ENCODE measurements at regions not wholly inside any gene's neighbourhood (a gene's known extent, or its start where the extent isn't known, plus 50 kb on each side); places are given as distances from the start of the nearest gene placed in this dataset.

DNA sequence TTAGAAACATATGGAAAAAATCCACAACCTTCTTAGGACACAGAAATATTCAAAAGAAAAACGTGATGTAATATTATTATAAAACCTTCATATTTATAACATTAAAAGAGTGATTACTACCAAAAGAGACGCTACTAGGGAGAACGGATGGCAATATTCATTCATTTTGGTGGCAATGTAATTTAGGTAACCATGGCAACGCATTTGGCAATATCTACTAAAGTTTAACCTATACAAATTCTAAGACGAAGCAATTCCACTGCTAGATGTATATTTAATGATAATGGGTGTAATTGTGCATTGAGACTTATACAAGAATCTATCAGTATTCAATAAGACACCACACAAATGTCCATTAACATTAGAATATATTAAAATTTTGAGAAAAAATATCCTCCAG is 709.4 kb downstream of the ARAP2 start:
- no peak for TF ChIP-seq POLR2A (IDR thresholded peaks at IDR 0.05)
- TF ChIP-seq CTCF (IDR thresholded peaks at IDR 0.05) = no peak
- Histone ChIP-seq H3K36me3 (replicated peaks in 1 of 2) (no peaks in the 10 kb centered on the region), H3K9me3 (replicated peaks in 1 of 3) (no peaks in the 10 kb centered on the region), H3K4me3 (no peak overlapping the region), H3K27ac (no peak overlapping the region), H3K4me1 (replicated peaks in 1 of 2) (no peaks in the 10 kb centered on the region), H3K27me3 (no peaks in the 10 kb centered on the region)
- intact Hi-C loops (cut with DNase I) = no loop called here
- WGBS, 4 donors = 60 to 75% (median 74%) methylated on average over 5 of the region's 5 CpGs
- DNase-seq = no peak

DNA sequence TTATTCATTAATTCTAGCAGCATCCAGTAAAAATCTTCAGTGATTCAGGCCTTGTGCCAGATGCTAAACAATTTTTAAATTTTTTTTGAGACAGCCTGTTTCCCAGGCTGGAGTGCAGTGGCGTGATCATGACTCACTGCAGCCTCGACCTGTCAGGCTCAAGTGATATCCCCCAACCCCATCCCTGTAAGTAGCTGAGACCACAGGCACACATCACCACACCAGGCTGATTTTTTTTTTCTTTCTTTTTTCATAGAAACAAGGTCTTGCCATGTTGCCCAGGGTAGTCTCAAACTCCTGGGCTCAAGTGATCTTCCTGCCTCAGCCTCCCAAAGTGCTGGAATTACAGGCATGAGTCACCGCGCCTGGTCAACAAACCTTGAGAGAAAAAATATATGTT is 705.5 kb downstream of the ARAP2 start:
- H3K36me3 ChIP-seq (replicated peaks in 1 of 2) = no peaks in the 10 kb centered on the region
- intact Hi-C loops (cut with DNase I) = no loop called here
- no peaks in the 10 kb centered on the region for H3K27me3 ChIP-seq
- WGBS, 4 donors = 63 to 72% (median 69%) methylated on average over 4 of the region's 4 CpGs
- TF ChIP-seq POLR2A (IDR thresholded peaks at IDR 0.05) = no peak
- H3K4me1 ChIP-seq (replicated peaks in 1 of 2) = no peaks in the 10 kb centered on the region
- H3K27ac ChIP-seq = no peak overlapping the region
- no peak overlapping the region for H3K4me3 ChIP-seq
- DNase-seq = no peak
- H3K9me3 ChIP-seq (replicated peaks in 1 of 3) = no peaks in the 10 kb centered on the region

- H3K27ac ChIP-seq = no peak overlapping the region
- DNase-seq = no peak
- H3K36me3 ChIP-seq (replicated peaks in 1 of 2) = no peaks in the 10 kb centered on the region
- no peaks in the 10 kb centered on the region for H3K9me3 ChIP-seq (replicated peaks in 1 of 3)
- no peaks in the 10 kb centered on the region for H3K27me3 ChIP-seq
- H3K4me3 ChIP-seq = no peak overlapping the region
- H3K4me1 ChIP-seq (replicated peaks in 1 of 2) = no peaks in the 10 kb centered on the region
- intact Hi-C loops (cut with DNase I) = no loop called here
- WGBS, 4 donors = 71 to 77% (median 73%) methylated on average over 5 of the region's 5 CpGs
- TF ChIP-seq CTCF (IDR thresholded peaks at IDR 0.05) (no peak), POLR2A (IDR thresholded peaks at IDR 0.05) (no peak)
These were observed 704.8 kb downstream of the ARAP2 start for GRCh38 chr4:35539404-35540055.

DNA sequence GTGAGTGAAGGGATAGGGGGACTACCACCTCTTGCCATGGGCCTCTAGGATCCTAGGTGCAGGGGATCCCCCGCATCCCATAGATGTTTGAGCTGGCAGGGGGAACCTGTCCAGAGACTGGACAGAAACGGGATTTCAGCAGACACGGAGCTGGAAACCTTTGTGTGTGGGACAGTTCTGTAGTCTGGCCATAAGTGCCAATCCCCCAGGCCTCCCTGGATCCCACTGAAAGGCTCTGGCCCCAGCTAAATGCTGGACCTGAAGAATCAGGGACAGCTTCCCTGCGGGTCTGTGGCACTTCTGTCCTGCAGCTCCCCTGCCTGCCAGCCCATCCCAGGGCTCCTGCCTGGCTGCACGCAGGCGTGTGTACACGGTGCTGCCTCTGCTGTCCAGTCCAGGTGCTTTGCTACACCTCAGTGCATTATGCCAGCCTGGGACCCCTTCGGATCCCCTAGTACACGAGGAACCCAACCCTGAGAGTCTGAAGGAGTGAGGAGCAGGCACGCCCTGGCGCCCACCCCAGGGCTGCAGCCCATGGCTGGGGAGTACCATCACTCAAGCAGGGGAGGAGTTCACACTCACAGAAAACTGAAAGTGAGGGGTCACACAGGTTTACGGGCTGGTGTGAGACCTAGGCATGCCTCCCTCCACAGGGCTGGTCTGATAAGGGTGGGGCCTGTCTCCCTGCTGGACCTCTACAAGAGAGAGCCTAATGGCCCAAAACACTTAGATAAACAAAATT is 703.0 kb downstream of the ARAP2 start:
- Histone ChIP-seq H3K9me3 (replicated peaks in 1 of 3) (no peaks in the 10 kb centered on the region), H3K27me3 (no peaks in the 10 kb centered on the region), H3K27ac (no peak overlapping the region), H3K4me3 (no peak overlapping the region), H3K4me1 (replicated peaks in 1 of 2) (no peaks in the 10 kb centered on the region), H3K36me3 (replicated peaks in 1 of 2) (no peaks in the 10 kb centered on the region)
- intact Hi-C loops (cut with DNase I) = no loop called here
- TF ChIP-seq CTCF (IDR thresholded peaks at IDR 0.05) = no peak
- TF ChIP-seq POLR2A (IDR thresholded peaks at IDR 0.05) = no peak
- WGBS, 4 donors = 64 to 85% (median 77%) methylated on average over 3 to 12 of the region's 12 CpGs
- DNase-seq = no peak

DNA sequence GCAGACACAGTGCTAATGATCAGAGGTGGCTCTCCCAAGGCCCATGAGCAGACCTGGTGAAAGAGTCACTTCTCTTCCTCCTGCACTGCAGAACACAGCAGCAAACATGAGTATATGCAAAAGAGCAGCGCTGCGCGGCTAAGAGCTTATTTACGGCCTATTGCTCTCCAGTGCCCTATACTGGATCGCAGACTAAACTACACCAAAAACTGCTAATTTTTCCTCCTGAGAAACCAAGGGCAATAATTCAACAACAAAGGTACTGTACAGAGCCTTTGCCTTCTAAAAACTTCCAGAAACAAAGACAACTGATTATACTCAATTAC is 702.5 kb downstream of the ARAP2 start:
- intact Hi-C loops (cut with DNase I) = no loop called here
- no peak for DNase-seq
- Histone ChIP-seq H3K36me3 (replicated peaks in 1 of 2) (no peaks in the 10 kb centered on the region), H3K4me3 (no peak overlapping the region), H3K27me3 (no peaks in the 10 kb centered on the region), H3K4me1 (replicated peaks in 1 of 2) (no peaks in the 10 kb centered on the region), H3K9me3 (replicated peaks in 1 of 3) (no peaks in the 10 kb centered on the region), H3K27ac (no peak overlapping the region)
- TF ChIP-seq POLR2A (IDR thresholded peaks at IDR 0.05) (no peak), CTCF (IDR thresholded peaks at IDR 0.05) (no peak)
- 87 to 91% (median 89%) methylated on average over 5 of the region's 5 CpGs for WGBS, 4 donors

Measured in adrenal gland (tissue), 9 donors.